Endometrium (tissue), 2 donors: ENCODE measurements at regions not wholly inside any gene's neighbourhood (a gene's known extent, or its start where the extent isn't known, plus 50 kb on each side); places are given as distances from the start of the nearest gene placed in this dataset.

Experiments
- FAIRE-seq: peaks from 2 replicates; lab custom pipeline; 2012; peaks lifted over from hg19 to GRCh38; lab: Jason Lieb, UNC
- donor health status: control.
- donor health status: control.

DNA sequence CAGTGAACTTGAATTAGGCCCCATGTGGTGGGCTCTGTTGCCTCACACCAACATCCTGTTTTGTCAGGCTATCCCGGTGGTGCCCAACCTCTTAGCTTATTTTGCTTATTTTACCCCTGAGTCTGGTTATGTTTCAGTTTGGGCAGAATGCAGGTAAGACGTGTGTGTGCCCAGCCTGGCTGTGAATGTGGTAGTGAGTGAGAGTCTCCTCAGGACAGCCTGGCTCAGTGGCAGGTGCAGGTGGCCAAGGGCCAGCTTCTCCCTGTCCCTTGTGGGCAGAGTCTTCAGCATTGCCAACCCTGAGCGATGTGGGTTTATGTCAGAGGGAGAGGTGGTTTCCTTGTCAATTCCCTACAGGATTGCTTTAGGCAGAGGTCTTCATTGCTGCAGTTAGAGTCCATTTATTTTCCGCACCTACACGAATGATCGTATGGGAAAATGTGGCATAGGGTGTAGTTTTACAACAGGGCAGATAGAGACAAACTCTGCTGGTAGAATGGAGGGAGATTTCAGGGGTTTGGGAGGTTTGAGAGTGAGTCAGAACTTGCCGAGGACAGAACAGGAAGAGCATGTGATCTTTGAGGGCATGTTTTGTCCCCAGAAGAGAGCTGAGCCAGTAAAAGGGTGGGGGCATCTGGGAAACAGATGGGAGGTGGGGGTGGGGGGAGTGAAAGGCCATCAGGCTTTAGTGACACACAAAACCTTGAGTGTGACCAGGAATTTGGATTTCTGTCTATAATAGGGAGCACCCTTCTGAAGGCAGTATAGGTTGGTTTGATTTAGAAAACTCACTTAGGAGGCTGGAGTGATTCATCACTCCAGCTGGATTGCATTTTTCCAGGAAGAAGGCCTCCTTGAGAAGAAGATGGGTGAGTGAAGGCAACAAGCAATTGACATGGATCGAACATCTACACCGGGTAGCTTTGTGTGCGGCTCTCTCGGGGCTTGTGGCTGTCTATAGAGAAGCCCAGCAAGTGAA, 156.2 kb upstream of the CELF4 start:
- no peak for FAIRE-seq

DNA sequence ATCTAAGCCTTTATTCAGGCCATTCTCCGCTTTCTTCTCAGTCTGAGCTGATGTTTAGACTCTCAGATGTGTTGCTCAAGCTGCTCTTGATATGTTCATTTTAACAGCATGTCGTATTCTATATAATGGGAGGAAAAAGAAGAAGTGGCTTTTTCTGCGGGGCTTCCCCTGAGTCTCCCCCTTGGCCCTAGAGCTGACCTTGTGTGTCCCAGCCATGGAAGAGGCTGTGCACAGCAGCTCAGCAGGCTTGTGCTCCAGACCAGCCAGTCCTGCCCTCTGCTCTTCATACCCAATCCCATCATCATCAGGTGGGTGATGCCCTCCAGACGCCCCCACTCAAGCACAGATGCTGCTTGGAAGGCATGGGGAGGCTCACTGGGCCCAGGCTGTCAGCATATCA, 155.1 kb upstream of the CELF4 start:
- no peak for FAIRE-seq

- no peak for FAIRE-seq
Observed at GRCh38 chr18:37717656-37718055, 152.1 kb upstream of the CELF4 start.

- FAIRE-seq, result no peak
Observed at GRCh38 chr18:37717098-37717497, 151.5 kb upstream of the CELF4 start.

DNA sequence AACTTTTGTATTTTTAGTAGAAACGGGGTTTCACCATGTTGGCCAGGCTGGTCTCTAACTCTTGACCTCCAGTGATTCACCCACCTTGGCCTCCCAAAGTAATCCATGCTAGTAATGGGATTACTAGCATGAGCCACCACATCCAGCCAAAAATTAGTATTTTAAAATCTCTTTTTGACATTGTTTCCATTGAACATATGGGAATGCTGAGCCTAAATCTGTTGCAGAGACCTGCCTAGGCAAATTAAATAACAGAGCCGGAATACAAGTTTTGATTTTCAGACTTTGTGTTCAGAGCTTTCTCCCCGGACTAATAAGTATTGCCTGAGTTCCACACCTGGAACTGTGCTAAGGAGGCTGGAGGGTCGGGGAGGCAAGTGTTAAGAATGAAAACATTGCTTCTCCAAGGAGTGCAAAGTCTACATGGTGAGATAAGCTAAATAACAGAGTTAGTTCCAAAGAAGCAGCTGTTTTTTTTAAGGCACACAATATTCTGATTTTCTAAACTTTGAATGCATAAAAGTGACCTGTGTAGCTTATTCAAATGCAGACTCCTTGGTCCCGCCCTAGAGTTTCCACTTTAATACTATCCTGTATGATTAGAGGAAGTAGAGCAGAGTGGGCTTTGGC, 150.6 kb upstream of the CELF4 start:
- FAIRE-seq, result no peak

DNA sequence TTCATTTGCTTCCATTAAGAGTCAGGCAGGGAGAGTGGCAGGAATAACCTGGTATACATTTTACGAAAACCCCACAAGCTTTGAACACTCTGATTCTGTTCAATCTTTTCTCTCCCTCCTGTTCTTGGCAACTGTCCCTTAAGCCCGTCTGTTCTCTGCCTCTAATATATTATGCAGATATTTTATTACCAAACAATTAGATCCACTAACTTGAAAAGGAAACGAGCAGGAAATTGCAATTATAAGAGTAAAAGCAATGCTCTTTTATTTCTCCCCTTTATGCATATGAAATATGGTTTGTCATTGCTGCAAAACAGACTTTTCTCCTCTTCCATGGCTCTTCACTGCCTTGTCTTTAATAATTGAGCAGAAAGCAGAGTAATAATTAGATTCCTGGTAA, 149.1 kb upstream of the CELF4 start:
- no peak for FAIRE-seq

DNA sequence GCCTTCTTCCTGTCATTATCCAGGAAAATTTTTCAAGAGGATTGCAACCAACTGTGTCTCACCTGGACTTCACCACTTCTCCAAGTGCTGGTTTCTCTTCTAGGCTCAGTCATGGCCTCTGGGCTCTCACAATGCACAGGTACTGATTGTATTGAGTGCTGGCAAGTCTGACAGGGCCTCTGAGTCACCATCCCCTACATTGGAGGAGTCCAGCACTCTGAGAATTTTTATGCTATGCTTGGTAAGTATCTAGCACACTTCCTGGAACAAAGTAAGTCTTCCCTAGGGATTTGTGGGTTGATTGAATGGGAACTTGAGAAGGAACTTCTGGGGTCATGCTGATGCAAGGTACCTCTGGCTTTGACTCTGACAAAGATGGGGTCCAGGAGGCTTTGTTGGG, 147.2 kb upstream of the CELF4 start:
- FAIRE-seq, result no peak

DNA sequence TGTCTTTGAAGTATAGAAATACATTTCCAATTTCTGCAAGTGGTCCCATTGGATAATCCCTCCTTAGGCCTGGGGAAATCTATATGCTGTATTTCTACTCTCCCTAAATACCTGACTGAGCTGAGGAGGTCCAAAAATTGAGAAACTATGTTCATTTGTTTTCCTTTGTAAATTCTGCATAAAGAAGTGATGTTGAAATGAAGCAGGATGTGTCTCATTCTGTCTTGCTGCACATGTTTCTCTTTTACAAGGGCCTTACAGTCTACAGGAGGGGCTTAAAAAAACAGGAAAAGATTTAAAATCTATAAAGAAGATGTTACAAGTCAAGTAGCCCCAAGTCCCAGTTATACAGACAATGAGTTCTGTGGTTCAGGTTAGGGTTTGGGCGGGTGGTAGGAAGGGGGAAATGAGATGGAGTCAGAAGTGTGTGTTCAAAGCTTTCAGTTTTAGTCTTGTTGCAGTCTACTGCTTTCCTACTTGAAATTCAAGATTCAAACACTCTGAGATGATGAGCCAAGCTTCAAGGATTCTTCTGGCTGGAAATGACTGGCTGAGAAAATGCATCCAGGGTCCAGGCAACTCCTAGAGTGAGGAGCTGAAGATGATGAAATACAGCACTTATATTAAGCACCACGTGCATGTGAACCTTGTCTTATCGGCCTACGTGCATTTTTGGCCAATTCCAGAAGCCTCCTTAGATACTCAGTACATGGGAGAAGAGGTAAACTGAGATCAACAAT, 146.3 kb upstream of the CELF4 start:
- no peak for FAIRE-seq

DNA sequence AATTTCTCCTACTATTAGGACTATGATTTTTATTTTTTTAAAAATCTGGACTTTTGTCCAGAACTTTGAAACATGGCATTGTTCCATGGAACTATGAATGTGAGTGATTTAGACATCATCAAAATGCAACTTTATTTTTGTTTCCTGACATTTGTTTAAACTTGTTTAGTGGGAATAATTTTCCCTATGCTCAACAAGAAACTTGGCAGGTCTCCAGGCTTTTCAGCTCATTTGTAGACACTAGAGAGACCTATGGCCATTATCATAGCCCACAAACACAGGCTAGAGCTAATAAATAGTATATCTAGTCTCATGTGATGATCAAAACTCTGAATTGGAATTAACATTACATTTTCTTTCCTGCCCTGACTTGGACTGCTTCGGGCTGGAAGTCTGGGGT, 145.1 kb upstream of the CELF4 start:
- no peak for FAIRE-seq

GRCh38 chr18:37709740-37710139, 144.1 kb upstream of the CELF4 start:
- no peak for FAIRE-seq

- FAIRE-seq, result no peak
Observed at GRCh38 chr18:37705016-37705415, 139.4 kb upstream of the CELF4 start.

DNA sequence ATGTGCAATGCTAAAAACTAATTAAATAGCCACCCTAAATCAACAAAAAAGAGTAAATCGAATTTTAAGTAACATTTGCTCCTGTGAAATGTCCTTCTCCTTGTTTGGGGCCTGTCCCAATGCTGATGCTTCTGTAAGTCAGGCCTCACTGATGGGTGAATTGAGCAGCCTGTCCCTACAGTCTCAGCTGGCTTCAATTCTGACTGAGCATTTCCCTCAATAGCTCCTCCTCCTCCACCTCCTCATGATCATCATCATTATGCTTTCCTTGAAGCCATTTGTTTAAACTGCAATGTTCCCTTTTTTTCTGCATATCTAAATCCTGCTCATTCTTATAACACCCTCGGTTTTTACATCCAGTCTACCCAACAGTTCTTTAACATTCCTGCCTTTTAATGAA, 137.2 kb upstream of the CELF4 start:
- FAIRE-seq, result no peak

DNA sequence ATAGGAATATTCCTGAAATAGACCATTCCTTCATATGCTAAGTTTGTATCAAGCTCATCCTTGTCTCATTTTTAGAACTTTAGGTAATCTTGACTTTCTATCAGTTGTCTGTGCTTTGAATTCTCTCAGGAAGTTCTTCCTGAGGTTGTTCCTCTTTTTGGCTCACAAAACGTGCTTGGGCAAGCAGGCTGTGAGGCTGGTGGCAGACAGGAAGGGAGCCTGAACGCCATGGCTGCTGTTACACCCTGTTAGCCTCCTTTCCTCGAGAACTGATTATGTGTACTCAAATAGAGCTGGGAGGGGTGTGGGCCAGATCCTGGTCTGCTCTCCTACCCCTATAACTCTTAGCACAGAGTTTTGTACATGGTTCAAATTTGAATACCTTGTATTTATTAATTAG, 136.4 kb upstream of the CELF4 start:
- no peak for FAIRE-seq

DNA sequence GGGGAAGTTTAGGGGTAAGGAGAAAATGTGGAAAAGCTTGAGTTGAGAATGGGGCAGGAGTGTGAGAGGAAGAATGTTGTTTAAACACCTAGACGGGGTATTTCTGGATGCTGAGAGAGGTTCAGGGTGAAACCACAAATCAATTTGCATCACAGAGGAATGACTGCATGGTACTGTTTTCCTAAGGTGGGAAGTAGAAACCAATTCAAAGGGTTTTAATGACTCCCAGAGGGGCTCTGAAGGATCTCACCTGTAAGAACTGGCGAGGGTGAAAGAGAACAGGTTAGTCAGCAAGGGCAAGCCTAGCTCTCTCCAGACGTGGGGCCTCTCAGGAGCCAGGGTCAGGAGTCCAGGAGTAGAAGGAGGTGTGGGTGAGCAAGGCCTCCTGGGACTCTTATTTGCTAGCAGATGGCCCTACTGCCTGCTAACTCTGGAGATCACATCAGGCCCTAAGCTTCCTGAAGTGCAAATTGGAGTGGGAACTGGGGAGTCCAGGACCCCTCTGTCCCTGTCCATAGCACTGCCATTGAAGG, 133.0 kb upstream of the CELF4 start:
- no peak for FAIRE-seq

GRCh38 chr18:37694516-37694915, 128.9 kb upstream of the CELF4 start:
- no peak for FAIRE-seq

- FAIRE-seq, result no peak
Observed at GRCh38 chr18:37691162-37691561, 125.6 kb upstream of the CELF4 start.

DNA sequence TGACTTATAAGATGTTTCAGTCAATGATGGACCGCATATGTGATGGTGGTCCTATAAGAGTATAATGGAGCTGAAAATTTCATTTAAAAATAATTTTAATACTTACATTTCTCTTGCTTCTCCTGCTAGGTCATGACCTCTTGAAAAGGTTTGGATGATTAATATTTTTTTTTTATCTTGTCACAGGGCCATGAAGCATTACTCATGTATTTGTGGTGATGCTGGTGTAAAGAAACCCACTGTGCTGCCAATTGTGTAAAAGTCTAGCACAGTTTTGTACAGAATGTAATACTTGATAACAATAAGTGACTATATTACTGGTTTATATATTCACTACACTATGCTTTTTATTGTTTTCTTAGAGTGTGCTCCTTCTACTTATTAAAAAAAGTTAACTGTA, 124.2 kb upstream of the CELF4 start:
- no peak for FAIRE-seq

- FAIRE-seq, result no peak
Observed at GRCh38 chr18:37684590-37684989, 119.0 kb upstream of the CELF4 start.

GRCh38 chr18:37684183-37684582, 118.6 kb upstream of the CELF4 start:
- no peak for FAIRE-seq

DNA sequence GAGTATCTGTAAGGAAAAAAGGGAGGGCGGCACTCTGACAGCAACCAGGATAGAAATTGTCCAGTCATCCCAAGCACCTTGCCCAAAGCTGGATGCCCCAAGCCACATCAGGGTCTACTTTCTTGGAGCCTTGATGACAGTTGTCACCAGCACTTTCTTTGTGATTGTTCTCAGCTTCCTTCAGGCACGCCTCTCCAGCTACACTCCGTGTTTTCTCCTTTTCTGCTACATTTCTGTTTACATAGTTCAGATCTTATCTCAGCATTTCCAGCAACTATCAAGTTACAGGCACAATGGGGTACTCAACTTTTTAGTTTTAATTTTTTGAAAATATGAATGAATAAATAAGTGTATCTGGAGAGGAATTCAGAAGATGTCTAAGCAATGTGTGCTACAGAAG, 115.3 kb upstream of the CELF4 start:
- no peak for FAIRE-seq

GRCh38 chr18:37676276-37676675, 110.7 kb upstream of the CELF4 start:
- FAIRE-seq, result no peak

DNA sequence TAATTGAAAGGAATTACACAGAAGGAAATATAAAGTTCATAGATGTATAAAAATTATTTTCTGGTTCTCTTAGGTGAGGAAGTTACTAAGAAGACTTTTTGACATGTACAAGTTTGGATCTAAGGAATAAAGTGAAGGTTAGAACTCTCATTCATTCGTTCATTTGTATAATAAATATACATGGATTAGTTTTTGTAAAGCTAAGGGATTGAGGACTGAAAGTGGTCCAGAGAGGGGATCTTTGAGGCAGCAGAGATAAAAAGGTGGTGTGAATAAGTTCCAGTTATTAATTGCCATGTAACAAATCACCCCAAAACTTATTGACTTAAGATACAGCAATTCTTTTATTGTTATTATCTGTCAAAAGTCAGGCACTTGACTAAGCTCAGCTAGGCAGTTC, 110.1 kb upstream of the CELF4 start:
- FAIRE-seq, result no peak

- FAIRE-seq, result no peak
Observed at GRCh38 chr18:37674570-37674969, 109.0 kb upstream of the CELF4 start.
